T-helper 1 cell treated with Interleukin-12 subunit alpha and Interleukin-12 subunit beta and Interleukin-4 antibody, amounts not matched to agents 30 ng/mL and 1 ng/mL, for 36 hours (primary cell): ENCODE measurements at regions not wholly inside any gene's neighbourhood (a gene's known extent, or its start where the extent isn't known, plus 50 kb on each side); places are given as distances from the start of the nearest gene placed in this dataset.

ENCODE experiments used
- intact Hi-C: fragments of 100-400 bp; cut with micrococcal nuclease; formaldehyde crosslinking; loops from one replicate; pipeline ENCODE4 v1.15.1; 2024

DNA sequence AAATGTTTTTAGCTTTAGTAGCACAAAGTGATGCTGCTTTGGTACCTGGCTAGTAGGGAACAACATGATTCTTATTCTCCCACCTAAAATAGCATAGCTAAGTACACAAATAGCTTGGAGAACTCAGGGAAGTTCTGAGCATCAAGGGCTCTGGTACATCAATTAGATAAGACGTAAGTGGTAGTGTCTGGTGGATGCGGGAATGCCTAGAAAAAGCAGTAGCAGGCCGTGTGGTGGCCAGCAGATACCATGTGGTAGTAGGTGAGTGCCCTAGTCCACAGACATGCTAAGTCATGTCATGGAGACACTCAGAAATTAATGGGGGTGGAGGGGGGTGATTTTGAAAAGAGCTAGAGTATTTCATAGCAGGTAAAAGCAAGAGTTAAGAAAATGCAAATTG is 347.3 kb upstream of the NOCT start:
- intact Hi-C loops, result no loop called here

DNA sequence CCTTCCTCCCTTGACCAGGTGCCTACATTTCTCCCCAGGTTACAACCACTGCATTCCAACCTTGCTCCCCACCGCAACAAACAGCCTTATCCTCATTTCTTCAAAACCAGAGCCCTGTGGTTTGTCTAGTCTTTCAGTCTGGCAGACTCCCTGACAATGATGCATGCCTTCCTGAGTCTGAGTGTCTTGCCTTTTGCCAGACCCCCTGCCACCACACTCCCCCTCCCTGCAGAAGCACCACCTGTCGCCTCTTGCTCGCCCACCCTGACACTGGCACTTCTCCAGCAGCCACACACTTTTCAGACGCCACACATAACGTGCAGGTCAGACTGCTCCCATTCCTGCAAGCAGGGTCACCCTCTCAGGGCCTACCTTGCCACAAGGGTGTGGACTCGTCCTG is 349.2 kb upstream of the NOCT start:
- intact Hi-C loops, result no loop called here

DNA sequence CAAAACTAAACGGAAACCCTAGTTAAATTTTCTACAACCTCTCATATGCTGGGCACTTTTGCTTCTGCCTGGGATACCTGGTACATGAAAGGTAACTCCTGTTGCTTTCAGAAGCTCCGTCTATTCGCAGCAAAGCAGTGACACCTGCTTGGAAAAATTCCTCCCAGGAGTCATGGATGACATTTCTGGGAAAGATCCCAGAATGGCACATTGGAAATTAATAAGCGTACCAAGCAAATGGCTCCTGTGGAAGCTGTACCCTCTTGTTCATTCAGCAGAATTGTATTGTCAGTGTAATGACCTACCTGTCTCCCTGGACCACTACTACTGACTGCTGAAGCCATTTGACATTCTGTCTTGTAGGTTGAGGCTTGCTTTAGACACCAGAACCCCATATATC is 349.7 kb upstream of the NOCT start:
- intact Hi-C loops, result no loop called here

DNA sequence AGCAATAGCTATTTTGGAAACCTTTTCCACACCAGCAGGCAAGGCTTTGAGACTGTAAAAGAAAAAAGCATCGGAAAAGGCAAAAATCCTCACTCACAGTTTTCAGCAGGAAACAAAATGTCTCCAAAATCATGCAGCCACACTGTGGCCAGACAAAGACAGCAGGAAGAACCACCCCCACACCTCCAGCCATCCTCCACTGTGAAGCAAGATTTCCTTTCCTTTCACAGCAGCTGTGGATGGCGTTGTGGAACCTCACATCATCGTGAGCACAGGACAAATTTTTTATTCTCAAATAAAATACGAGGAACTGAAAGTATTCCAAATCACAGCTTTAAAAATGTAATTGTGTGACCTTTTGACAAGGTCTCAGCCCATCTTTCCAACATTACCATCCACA is 351.7 kb upstream of the NOCT start:
- intact Hi-C loops, result no loop called here

DNA sequence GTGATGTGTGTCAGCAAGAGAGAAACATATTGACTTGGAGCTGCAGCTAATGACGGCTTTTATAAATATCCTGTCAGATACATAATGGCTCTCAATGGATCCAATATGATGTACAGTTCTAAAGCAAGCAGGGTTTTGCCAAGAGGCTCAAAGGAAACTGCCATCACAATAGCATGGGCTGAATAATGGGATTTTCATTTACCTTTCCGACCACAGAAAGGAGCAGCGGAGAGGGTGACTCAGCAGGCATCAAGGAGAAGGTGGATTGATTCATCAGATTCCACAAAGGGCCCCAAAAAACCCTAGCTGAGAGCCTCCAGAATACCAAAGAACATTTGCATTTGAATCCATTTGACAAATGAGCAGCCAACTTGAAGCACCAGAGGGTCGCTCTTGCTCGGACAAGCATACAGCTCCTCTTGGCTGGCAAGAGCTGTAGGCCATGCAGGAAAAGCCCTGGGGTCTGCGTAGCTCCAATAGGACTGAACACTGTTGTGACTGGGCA is 355.7 kb upstream of the NOCT start:
- intact Hi-C loops, result no loop called here

DNA sequence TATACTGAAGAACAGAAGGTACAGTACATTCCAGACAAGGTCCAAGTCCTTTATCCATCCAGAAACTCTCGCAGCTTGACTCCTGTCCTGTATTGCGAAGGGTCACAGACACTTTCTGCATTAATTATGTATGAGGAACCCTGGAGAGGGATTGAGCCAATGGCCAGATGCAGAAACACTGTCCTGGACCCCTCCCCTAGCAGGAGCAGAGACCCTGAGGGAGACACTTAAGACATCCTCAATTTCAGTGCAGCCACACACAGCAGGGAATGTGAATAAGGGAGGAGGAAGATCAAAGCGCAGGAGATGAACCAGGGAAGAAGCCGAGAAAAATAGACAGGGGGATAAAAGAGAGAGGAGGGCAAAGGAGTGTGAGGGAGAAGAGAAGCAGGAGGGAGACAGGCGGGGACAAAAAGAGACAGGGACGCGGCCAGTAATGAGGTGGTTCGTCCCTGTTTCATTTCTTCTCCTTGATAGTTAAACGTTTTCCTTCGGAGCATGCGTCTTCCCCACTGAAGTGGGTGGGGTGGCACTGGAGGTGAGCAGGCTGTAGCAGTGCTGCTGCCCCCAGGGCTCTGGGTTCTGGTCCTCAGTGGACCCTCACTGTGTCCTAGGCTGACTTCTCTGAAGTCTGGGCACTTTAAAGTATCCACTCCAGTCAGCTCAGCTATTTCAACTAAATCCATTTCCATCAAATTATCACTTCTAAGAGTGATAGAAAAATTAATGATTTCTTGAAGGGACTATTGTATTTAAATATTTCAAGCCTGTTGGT is 356.4 kb upstream of the NOCT start:
- intact Hi-C loops, result no loop called here

DNA sequence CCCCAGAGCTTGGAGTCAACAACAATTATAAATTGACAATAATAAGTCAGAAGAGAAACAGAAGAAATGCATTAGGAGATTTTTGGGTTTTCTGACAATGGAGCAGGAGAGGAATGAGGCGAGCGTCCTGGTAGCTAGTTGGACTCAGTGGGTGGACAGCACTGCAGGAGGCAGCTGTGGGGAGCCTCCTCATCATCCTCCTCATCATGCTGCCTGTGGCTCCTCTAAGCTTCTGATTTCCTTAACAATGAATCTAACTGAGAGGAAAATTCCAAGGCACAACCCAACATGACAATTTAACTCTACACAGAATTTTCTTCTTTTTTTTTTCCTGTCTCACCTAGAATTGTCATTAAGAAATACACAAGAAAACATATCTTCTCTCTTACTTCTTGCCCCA is 357.1 kb upstream of the NOCT start:
- intact Hi-C loops, result no loop called here

DNA sequence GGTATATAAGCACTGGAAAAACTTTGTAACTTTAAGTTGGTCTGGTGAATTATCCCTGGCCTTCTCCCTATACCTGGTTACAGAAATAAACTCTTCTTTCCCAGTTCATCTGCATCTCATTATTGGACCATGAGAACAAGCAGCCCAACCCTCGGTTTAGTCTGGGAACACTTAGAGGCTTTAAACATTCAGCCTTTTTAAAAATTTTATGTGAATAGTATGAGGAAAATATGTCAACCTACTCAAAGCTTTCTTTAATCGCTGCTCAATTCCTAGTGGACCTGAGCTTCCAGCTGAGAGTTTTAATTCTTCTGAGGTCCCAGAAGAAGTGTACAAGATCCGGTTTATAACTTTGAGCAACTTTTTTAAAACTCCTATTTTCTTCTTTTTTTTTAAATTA is 358.6 kb upstream of the NOCT start:
- intact Hi-C loops, result no loop called here

DNA sequence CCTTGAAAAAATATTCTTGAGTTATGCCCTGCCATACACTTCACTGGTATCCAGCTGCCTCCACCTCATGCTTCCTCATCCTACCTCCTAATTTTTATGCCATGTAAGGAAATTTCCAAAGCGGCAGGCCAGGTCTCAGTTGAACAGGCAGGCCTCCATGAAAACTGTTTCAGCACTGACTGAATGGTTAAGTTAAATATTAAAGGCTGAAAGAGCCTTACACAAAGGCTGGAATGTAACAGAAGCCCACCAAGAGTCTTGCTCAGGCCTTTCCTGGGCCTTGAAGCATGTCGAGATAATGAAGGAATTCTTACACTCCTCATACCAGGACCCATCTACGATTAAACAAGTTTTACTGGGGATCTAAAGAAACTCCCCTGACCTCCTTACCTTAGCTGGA is 359.6 kb upstream of the NOCT start:
- intact Hi-C loops, result no loop called here

DNA sequence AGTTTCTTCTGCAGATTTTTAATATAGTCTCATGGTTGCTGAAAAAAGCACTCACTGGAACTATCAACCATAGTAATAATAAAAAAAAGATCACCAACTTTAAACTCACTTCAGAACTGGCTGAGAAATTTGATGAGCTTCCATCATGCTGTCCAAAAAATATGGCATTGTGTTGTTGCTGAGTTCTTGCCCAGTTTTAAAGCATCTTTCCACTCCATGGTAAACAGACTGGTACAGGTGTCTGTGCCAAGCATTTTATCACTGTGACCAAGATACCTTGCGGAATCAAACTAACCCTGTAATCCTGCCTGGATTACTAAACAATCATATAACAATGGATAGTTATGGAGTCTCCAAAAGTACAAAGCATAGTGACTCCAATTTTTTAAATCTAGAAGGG is 360.3 kb upstream of the NOCT start:
- intact Hi-C loops, result no loop called here

DNA sequence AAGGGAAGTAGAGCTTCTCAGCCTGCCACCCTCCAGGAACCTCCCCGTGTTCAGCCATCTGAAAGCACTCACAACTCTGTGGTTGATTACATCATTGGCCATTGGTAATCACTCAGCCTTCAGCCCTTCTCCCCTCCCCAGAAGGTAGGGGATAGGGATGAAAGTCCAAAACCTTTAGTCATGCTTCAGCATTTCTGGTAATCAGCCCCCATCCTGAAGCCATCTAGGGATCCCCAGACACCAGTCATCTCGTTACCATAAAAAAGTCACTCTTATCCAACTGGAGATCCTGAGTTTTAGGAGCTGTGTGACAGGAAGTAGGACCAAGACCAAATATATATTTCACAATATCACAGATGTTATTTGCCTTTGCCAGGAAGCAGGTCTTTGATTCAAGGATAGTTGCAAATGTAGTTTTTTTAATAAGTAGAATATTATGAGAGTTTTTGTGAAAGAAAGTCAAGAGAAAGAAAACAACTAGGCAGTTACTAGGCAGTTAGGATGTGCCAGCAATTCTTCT is 364.6 kb upstream of the NOCT start:
- intact Hi-C loops, result no loop called here

DNA sequence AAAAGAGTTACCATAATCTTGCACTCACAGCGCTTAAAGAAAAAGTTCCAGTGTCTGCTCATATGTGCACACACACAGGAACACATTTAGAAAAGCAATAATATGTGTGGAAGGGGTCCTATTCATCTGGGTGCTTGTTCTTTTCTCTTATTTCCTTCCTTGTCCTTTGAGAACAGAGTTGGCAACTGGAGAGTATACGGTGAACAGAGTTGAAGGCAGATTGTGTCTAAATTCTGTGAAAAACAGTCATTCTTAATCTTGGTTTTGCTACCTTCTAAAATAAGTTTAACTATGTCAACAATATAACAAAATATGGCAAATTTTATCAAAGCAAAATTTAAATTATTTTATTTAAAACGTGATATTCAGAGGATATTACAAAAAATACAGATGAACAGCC is 365.1 kb upstream of the NOCT start:
- intact Hi-C loops, result no loop called here

DNA sequence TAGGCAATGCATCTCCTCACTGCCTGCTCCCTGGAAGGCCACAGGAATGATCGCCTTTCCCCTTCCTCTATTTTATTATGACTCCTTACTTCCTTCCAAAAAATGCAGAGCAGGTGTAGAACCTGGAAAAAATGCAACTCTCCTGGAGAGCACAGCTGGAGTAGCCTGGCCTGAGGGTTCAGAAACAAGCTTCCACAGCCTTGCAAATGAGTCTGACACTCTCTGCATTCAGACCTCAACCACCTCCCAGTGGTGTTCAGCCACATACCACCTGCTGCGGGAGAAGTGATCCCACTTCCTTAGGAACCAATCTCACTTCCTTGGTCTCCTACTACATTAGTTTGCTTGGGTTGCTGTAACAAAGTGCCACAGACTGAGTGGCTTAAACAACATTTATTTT is 368.1 kb upstream of the NOCT start:
- intact Hi-C loops, result no loop called here

DNA sequence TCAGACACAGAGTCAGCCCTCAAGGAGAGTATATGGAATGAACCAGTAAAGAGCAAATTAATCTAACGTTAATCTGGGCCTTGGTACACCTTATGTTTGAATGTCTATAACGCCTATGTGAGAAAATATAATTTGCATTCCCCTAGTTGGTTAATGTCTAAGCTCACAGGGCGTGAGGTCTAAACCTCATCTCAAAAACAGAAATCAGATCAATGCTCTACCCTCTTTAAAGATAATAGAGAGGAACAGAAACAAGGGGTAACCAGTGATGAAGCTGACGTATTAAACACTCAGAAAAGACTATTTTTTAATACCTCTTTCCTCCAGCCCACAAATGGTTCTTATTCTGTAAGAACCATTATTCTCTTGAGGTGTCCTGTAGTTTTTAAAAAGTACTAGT is 369.2 kb upstream of the NOCT start:
- intact Hi-C loops, result no loop called here

DNA sequence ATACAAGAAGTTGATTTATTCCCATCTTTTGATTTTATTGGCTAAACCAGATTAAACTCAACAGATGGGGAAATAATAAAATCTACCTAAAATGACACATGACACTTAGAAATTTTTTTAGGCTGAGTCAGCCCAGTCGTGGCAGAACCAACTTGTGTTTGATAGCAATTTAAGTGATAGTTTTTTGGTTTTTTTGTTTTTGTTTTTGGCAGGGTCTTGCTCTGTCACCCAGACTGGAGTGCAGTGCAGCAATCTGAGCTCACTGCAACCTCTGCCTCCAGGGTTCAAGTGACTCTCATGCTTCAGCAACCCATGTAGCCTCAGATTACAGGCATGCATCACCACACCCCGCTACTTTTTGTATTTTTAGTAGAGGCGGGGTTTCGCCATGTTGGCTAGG is 370.3 kb upstream of the NOCT start:
- intact Hi-C loops, result no loop called here

DNA sequence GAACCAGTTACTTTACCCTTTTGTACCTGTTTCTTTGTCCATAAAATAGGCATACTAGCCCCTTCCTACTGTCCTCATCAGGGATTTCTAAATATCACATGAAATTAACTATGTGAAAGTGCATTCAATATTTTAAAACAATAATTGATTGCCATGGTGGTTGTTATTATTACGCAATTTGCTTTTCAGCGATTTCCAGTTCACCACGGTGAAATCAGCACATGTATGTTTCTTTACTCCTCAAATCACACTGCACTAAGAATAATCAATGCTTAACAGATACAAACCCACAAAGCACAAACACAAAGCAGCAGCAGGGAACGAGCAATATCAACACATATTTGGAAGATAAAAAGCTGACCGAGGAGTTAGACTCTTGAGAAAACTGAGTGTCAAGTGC is 371.3 kb upstream of the NOCT start:
- intact Hi-C loops, result no loop called here

DNA sequence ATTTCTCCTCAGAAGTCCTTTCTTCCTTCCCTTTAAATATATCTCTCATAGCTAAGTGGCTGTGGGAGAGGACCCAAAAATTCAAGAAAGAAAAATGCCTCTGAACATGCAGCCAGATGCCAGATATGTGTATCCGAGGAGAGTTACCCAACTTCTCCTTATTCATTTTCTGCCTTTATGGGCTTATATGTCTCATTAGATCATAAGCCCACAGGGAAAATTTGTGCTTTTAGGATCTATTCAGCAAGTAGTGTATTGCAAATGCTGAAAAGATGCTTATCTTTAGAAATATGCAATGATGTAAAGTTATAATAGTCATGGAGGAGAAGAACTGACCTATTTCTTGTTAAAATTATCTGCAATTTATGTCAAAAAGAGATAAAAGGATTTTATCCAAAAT is 371.8 kb upstream of the NOCT start:
- intact Hi-C loops, result no loop called here

DNA sequence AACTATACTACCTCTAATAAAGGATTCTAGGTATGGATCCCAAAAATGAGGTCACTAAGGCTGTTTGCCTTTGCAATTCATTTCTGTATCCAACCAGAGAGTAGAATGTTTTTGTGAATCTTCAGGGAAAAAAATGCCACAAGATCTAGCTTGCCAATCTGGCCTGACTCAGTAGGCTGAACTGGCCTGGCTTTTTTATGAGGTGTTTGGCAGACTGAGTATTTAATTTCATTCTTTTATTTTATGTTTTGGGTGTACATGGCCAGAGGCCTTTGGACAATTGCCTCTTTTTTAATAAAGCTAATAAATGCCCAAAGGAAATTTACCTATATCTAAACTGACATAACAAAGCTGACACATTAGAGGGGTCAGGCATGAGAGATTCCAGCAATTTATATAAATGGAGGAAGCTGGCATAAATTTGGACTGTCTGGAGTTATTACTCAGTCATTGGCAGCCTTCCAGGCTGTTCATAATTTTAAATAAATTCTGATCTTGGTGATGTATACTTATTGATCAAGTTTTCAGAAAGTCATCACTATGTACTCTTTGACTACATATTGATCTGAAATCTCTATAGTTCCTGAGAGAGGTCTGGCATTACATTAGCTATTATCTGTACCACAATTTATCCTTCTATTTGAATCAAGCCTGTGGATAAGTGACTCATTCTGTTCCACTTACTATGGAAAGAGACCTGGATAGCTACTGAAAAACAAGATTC is 376.4 kb upstream of the NOCT start:
- intact Hi-C loops, result no loop called here

DNA sequence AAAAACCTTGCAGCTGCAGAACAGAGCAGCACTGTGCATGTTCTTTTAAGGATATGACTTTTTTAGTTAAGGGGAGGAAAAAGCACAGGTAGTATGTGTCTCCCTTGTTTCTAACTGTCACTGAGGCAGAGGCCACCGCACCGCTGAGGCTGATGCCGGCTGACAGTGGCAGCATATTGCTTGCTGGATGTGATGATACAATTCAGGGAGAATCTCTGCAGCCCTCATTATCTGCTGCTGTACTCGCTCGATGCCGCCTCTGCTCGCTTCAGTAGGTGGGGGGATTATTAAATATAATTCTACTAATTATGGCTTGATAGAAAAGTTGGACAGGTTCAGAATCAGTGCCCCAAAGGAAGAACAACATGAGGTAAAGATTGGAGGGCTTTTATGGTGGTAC is 378.8 kb upstream of the NOCT start:
- intact Hi-C loops, result no loop called here

DNA sequence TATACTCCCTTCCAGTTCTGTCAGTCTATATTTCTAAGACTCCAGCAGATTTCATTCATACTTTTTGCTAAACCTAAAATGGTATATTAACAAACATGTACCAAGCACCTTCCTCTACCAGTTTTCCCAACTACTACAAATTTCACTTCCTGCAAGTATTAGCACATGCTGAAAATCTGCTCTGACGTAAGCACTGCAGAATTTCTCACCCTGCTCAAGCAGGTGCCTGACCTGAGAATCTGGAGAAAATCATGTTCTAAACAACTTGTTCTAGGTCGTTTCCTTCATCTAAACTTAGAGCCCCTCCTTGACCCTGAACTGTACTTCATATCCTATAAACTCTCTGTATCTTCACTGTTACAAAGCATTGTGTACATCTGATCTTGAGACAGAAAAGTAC is 380.7 kb upstream of the NOCT start:
- intact Hi-C loops, result no loop called here

DNA sequence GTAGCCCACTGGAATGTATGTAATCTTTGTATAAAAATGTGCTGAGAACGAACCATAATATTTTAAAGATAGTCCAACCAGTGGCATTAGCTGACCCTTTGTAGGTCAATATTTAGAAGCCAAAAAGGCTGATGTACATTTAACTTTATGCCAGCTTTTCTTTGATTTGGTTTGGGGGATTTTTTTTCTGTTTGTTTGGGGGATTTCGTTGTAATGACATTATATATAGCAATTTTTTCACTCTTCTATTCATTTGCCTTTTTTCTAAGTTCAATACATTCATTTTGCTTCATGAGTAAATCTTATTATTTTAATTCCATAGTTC is 382.0 kb upstream of the NOCT start:
- intact Hi-C loops, result no loop called here

DNA sequence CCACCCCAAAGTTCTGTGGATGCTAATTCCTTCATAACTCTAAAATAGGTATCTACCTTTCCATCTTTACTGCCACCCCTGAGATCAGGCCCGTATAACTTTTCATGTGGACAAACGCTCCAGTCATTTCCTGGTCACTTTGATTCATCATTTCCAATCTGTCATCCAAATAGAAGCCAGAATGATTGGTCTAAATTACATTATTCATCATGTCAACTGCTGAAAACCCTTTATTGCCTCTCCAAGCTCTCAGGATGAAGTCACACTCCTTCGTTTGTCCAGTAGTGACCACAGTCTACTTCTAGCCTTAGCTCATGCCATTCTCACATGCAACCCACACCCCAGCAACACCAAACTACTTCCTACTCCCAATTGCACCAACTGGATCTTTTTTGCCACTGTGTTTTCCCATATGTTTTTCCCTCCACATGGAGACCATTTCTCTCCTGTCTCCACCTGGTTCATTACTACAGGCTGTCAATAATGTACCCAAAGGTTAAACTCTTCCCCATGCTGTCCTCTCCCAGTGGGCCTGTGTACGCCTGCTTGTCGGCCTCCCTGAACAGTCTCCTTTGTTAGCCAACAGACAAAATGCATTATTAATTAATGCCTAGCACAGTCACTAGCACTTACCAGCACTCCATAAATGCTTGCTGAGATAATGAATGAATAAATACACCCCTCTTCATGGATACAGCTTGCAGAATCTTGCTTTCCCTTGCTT is 382.6 kb upstream of the NOCT start:
- intact Hi-C loops, result no loop called here
